HepG2 (cell line): ENCODE measurements at regions not wholly inside any gene's neighbourhood (a gene's known extent, or its start where the extent isn't known, plus 50 kb on each side); places are given as distances from the start of the nearest gene placed in this dataset.

Experiments used
- ATAC-seq: fragments of 200-7000 bp; cut with Tn5 transposase; 3 replicates; pipeline ENCODE4 v1.9.1; 2020; ENCODE audit warnings: mild to moderate bottlenecking, moderate library complexity
- BruUV-seq: library from RNA; stranded (reverse); fragments of 400-500 nt; replicated peaks from 2 replicates; lab custom pipeline; 2021; lab: Mats Ljungman, UMichigan
- CTCF ChIA-PET: fragments of 300-600 bp; formaldehyde crosslinking; extraction: SDS; loops from one replicate; lab custom pipeline; 2021; ENCODE audit warnings: low total read pairs, inconsistent platforms, low intra/inter-chr PET ratio; lab: Yijun Ruan, JAX
- POLR2A ChIA-PET: fragments of 350-600 bp; sonication (Branson Sonifier 250); formaldehyde crosslinking; loops from one replicate; lab custom pipeline; 2020; ENCODE audit warnings: antibody characterized with exemption, inconsistent platforms; lab: Yijun Ruan, JAX
- DNase-seq: peaks from one replicate; pipeline ENCODE4 v3.0.0-alpha.2; 2015; ENCODE audit warnings: low spot score
- FAIRE-seq: peaks from 3 replicates; lab custom pipeline; 2011; peaks lifted over from hg19 to GRCh38; lab: Jason Lieb, UNC
- H2AFZ ChIP-seq: one replicate; pipeline ENCODE4 v1.6.1; 2011; ENCODE audit warnings: low read length, inconsistent platforms
- H3K27ac ChIP-seq: fragments of 300-600 bp; 3 replicates; pipeline ENCODE4 v1.8.0; 2011; ENCODE audit warnings: mixed run types, mild to moderate bottlenecking, mixed read lengths, low read length, inconsistent platforms; ENCODE audit not compliant: insufficient read depth; ENCODE audit errors: extremely low read length
- H3K27me3 ChIP-seq, 2 experiments: fragments of 200-600 bp in 1 of 2; 2 replicates in 1 of 2; 3 replicates in 1 of 2; pipeline versions ENCODE4 v1.6.0 to v1.8.0; 2011; ENCODE audit warnings: low read length in 2 of 2, mild to moderate bottlenecking in 2 of 2, moderate library complexity in 2 of 2, inconsistent platforms in 1 of 2; ENCODE audit not compliant: insufficient read depth in 2 of 2, control insufficient read depth in 1 of 2
- H3K36me3 ChIP-seq, 2 experiments: fragments of 200-600 bp in 1 of 2; replicated peaks in 1 of 2; 2 replicates in 1 of 2; 3 replicates in 1 of 2; pipeline versions ENCODE4 v1.5.1 to v1.8.0; 2011; ENCODE audit warnings: low read length in 2 of 2, inconsistent platforms in 1 of 2; ENCODE audit not compliant: insufficient read depth in 2 of 2, control insufficient read depth in 1 of 2
- H3K4me1 ChIP-seq: 2 replicates; pipeline ENCODE4 v1.5.1; 2012; ENCODE audit warnings: low read length, inconsistent platforms; ENCODE audit not compliant: insufficient read depth
- H3K4me2 ChIP-seq: 2 replicates; pipeline ENCODE4 v1.6.0; 2011; ENCODE audit warnings: low read depth, low read length, inconsistent platforms
- H3K4me3 ChIP-seq, 3 experiments: fragments of 200-600 bp in 1 of 3; sonication (generic), shearing (Covaris generic) in 1 of 3; replicated peaks in 1 of 3; 2 replicates each; pipeline ENCODE4 v1.5.1; 2011 to 2016; ENCODE audit warnings: low read length in 3 of 3, inconsistent platforms in 2 of 3, low read depth in 2 of 3, mild to moderate bottlenecking in 2 of 3, control low read depth in 1 of 3, mixed read lengths in 1 of 3; ENCODE audit not compliant: insufficient read depth in 1 of 3
- H3K79me2 ChIP-seq: one replicate; pipeline ENCODE4 v1.6.1; 2011; ENCODE audit warnings: low read length, inconsistent platforms; ENCODE audit not compliant: insufficient read depth
- H3K9ac ChIP-seq: 2 replicates; pipeline ENCODE4 v1.6.0; 2011; ENCODE audit warnings: mild to moderate bottlenecking, low read depth, low read length, inconsistent platforms; ENCODE audit not compliant: insufficient read depth
- H3K9me3 ChIP-seq: 2 replicates; pipeline ENCODE4 v1.5.1; 2012; ENCODE audit warnings: mild to moderate bottlenecking, low read length
- H4K20me1 ChIP-seq: 2 replicates; pipeline ENCODE4 v1.6.0; 2011; ENCODE audit warnings: inconsistent platforms, mild to moderate bottlenecking, low read length, moderate library complexity; ENCODE audit not compliant: insufficient read depth
- CAMTA2 ChIP-seq: sonication (generic); formaldehyde crosslinking; IDR thresholded peaks from 2 replicates; pipeline ENCODE4 v1.4.0; 2020; ENCODE audit warnings: mild to moderate bottlenecking, missing genetic modification reagents, borderline replicate concordance
- FOSL2 ChIP-seq: sonication (generic); formaldehyde crosslinking; IDR thresholded peaks from 2 replicates; pipeline ENCODE4 v1.4.0; 2020; ENCODE audit warnings: missing genetic modification reagents
- FOXA1 ChIP-seq, 2 experiments: fragments of 450-650 bp in 1 of 2; sonication (generic) in 1 of 2; formaldehyde crosslinking in 1 of 2; IDR thresholded peaks; 2 replicates each; pipeline versions ENCODE4 v1.4.0 to v1.6.1; 2016 to 2020; ENCODE audit warnings: missing genetic modification reagents in 1 of 2
- MIER3 ChIP-seq: IDR thresholded peaks from 2 replicates; pipeline ENCODE4 v1.6.1; 2016; ENCODE audit warnings: missing compliant biosample characterization, borderline replicate concordance
- RXRB ChIP-seq: IDR thresholded peaks from 2 replicates; pipeline ENCODE4 v1.6.1; 2016; ENCODE audit warnings: borderline replicate concordance, missing genetic modification reagents, missing compliant biosample characterization
- SIN3B ChIP-seq: fragments of 150-350 bp; IDR thresholded peaks from 2 replicates; pipeline ENCODE4 v1.6.1; 2014; ENCODE audit warnings: low read length
- SMC3 ChIP-seq: IDR thresholded peaks from 2 replicates; pipeline ENCODE4 v1.6.1; 2011; ENCODE audit warnings: low read length, improper control_type of control experiment
- SNAPC2 ChIP-seq: sonication (generic); formaldehyde crosslinking; IDR thresholded peaks from 2 replicates; pipeline ENCODE4 v1.8.1; 2022; ENCODE audit warnings: mild to moderate bottlenecking, missing genetic modification reagents
- ZNF224 ChIP-seq: sonication (generic); formaldehyde crosslinking; IDR thresholded peaks from 2 replicates; pipeline ENCODE4 v1.5.0; 2020; ENCODE audit warnings: mild to moderate bottlenecking, missing genetic modification reagents
- ZNF772 ChIP-seq: sonication (generic); formaldehyde crosslinking; IDR thresholded peaks from 2 replicates; pipeline ENCODE4 v1.5.0; 2020; ENCODE audit warnings: mild to moderate bottlenecking, missing genetic modification reagents
- WGBS: methylation state at CpG from one replicate; pipeline ENCODE4 v1.1.6; 2017; ENCODE audit warnings: low lambda C conversion rate; 5-methylcytosine and 5-hydroxymethylcytosine counted together
- in situ Hi-C: cut with HindIII; loops from 2 replicates; pipeline ENCODE4 v1.10.0; 2017; ENCODE audit warnings: low pct_unique_long_range_greater_than_20kb; ENCODE audit not compliant: extremely low pct_ligation_motif_present
- intact Hi-C: fragments of 100-400 bp; cut with micrococcal nuclease; formaldehyde crosslinking; loops from one replicate; pipeline ENCODE4 v1.10.0; 2022; ENCODE audit not compliant: unreplicated experiment
- TF ChIP-seq, protein P1 (sequence below): sonication (generic); formaldehyde crosslinking; IDR thresholded peaks from 2 replicates; pipeline ENCODE4 v1.4.0; 2020; ENCODE audit warnings: missing genetic modification reagents
- TF ChIP-seq, protein P2 (sequence below): sonication (generic); formaldehyde crosslinking; IDR thresholded peaks from 2 replicates; pipeline ENCODE4 v1.4.0; 2020; ENCODE audit warnings: low read depth, mild to moderate bottlenecking, missing genetic modification reagents

DNA sequence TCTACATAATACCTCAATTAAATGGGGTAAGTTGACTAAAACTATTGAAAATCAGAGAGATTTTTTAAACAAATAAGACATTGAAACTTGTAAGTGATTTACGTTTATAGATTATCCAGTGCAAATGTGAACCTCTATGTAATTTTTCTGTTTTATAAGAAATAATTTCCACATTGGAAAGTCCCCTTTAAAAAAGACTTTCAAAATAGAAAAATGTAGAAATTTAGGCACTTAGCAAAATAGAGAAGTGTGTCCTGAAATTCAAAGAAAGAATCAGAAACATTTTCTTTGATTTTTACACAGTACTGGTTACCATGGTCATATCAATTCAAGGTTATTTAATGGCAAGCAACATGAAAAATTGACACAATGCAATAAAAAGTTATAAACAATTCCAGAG lies 290.9 kb upstream of the GPR149 start:
- no peak overlapping the region for H3K9ac ChIP-seq
- H3K79me2 ChIP-seq = no peaks in the 10 kb centered on the region
- in situ Hi-C loops = no loop called here
- no peak for FAIRE-seq
- H3K27ac ChIP-seq = no peak overlapping the region
- intact Hi-C loops = no loop called here
- H3K9me3 ChIP-seq = no peaks in the 10 kb centered on the region
- DNase-seq = no peak
- POLR2A ChIA-PET = no interaction called here
- no peaks in the 10 kb centered on the region for H3K36me3 ChIP-seq
- no peaks in the 10 kb centered on the region for H3K4me1 ChIP-seq
- H3K4me2 ChIP-seq = no peak overlapping the region
- no peaks in the 10 kb centered on the region for H4K20me1 ChIP-seq
- H3K27me3 ChIP-seq = no peaks in the 10 kb centered on the region
- no TSS peak for BruUV-seq
- no peak for ATAC-seq
- no peak for TF ChIP-seq FOSL2 (CRISPR knock-in tag)
- TF ChIP-seq CAMTA2 (CRISPR knock-in tag) = no peak
- no peak for TF ChIP-seq SMC3
- TF ChIP-seq SIN3B = no peak
- TF ChIP-seq MIER3 (CRISPR knock-in tag) = no peak
- TF ChIP-seq SNAPC2 (CRISPR knock-in tag) = no peak
- TF ChIP-seq RXRB (CRISPR knock-in tag) = no peak
- TF ChIP-seq, protein P1, sequence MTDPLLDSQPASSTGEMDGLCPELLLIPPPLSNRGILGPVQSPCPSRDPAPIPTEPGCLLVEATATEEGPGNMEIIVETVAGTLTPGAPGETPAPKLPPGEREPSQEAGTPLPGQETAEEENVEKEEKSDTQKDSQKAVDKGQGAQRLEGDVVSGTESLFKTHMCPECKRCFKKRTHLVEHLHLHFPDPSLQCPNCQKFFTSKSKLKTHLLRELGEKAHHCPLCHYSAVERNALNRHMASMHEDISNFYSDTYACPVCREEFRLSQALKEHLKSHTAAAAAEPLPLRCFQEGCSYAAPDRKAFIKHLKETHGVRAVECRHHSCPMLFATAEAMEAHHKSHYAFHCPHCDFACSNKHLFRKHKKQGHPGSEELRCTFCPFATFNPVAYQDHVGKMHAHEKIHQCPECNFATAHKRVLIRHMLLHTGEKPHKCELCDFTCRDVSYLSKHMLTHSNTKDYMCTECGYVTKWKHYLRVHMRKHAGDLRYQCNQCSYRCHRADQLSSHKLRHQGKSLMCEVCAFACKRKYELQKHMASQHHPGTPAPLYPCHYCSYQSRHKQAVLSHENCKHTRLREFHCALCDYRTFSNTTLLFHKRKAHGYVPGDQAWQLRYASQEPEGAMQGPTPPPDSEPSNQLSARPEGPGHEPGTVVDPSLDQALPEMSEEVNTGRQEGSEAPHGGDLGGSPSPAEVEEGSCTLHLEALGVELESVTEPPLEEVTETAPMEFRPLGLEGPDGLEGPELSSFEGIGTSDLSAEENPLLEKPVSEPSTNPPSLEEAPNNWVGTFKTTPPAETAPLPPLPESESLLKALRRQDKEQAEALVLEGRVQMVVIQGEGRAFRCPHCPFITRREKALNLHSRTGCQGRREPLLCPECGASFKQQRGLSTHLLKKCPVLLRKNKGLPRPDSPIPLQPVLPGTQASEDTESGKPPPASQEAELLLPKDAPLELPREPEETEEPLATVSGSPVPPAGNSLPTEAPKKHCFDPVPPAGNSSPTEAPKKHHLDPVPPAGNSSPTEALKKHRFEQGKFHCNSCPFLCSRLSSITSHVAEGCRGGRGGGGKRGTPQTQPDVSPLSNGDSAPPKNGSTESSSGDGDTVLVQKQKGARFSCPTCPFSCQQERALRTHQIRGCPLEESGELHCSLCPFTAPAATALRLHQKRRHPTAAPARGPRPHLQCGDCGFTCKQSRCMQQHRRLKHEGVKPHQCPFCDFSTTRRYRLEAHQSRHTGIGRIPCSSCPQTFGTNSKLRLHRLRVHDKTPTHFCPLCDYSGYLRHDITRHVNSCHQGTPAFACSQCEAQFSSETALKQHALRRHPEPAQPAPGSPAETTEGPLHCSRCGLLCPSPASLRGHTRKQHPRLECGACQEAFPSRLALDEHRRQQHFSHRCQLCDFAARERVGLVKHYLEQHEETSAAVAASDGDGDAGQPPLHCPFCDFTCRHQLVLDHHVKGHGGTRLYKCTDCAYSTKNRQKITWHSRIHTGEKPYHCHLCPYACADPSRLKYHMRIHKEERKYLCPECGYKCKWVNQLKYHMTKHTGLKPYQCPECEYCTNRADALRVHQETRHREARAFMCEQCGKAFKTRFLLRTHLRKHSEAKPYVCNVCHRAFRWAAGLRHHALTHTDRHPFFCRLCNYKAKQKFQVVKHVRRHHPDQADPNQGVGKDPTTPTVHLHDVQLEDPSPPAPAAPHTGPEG (CRISPR knock-in tag) = no peak
- no peak for TF ChIP-seq ZNF772 (CRISPR knock-in tag)
- TF ChIP-seq, protein P2, sequence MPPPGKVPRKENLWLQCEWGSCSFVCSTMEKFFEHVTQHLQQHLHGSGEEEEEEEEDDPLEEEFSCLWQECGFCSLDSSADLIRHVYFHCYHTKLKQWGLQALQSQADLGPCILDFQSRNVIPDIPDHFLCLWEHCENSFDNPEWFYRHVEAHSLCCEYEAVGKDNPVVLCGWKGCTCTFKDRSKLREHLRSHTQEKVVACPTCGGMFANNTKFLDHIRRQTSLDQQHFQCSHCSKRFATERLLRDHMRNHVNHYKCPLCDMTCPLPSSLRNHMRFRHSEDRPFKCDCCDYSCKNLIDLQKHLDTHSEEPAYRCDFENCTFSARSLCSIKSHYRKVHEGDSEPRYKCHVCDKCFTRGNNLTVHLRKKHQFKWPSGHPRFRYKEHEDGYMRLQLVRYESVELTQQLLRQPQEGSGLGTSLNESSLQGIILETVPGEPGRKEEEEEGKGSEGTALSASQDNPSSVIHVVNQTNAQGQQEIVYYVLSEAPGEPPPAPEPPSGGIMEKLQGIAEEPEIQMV (CRISPR knock-in tag) = no peak
- TF ChIP-seq ZNF224 (CRISPR knock-in tag) = no peak
- TF ChIP-seq FOXA1 (IDR thresholded peaks at IDR 0.05) = no peak
- no peak for TF ChIP-seq FOXA1 (CRISPR knock-in tag; IDR thresholded peaks at IDR 0.05)
- H2AFZ ChIP-seq = no peak overlapping the region
- CTCF ChIA-PET = no interaction called here
- H3K4me3 ChIP-seq = no peak overlapping the region
- 7% methylated on average over 1 of the region's 1 CpG for WGBS
